Panc1 (cell line): ENCODE measurements at regions not wholly inside any gene's neighbourhood (a gene's known extent, or its start where the extent isn't known, plus 50 kb on each side); places are given as distances from the start of the nearest gene placed in this dataset.

Experiments
- CTCF ChIP-seq: fragments of 450-650 bp; IDR thresholded peaks from 2 replicates; pipeline ENCODE4 v1.5.1; 2017; ENCODE audit warnings: mild to moderate bottlenecking
- REST ChIP-seq, 2 experiments: IDR thresholded peaks; 2 replicates each; pipeline ENCODE4 v1.6.1; 2011 to 2012; ENCODE audit warnings: low read depth in 2 of 2, control low read depth in 1 of 2, low read length in 1 of 2, mild to moderate bottlenecking in 1 of 2, moderate library complexity in 1 of 2; ENCODE audit not compliant: insufficient read depth in 1 of 2

- TF ChIP-seq REST (IDR thresholded peaks at IDR 0.05; ENCODE audit: insufficient read depth in 1 of 2, low read depth in 2 of 2, low read length in 1 of 2), result no peak
- TF ChIP-seq CTCF, result no peak
Measured at GRCh38 chr9:81877047-81877446, 51.2 kb upstream of the SPATA31D4 start.
